ENCODE measurements at regions not wholly inside any gene's neighbourhood (a gene's known extent, or its start where the extent isn't known, plus 50 kb on each side); places are given as distances from the start of the nearest gene placed in this dataset.

DNA sequence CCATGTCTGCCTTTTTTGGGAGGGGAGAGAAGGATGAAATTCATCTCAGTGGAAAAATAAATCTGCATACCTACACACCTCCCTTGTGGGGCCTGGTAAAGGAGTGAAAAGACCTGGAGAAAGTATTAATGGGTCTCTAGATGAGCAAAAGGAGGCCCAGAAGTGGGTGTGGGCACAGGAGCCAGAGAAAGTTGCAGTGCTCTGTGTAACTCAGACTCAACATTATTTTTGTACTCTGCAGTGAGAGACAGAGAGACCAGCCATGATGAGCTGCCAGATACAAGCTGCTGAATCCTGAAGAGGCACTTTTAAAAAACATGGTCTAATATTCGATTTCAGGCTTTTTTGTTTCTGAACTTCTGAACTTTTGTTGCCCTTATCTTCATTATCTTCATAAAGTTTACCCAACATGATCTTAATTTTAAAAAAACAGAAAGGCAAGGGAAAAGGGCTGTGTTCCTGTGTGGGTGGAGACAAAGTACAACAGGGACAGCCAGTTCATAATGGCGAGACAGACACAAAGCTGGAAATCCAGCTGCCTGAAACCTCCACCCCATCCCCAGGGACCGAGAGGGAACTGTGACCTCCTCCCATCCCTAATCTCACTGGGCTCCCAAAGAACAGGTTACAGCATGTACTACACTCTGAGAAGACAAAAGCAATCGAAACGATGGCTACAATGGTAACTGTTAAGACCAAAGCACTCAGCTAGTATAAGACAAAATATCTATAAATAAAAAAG lies 77.2 kb downstream of the KLF12 start:
- TF ChIP-seq REST (IDR thresholded peaks at IDR 0.05; ENCODE audit: insufficient read depth in 1 of 2, low read depth in 2 of 2, low read length in 1 of 2) (no peak), CTCF (IDR thresholded peaks at IDR 0.05) (no peak), SIN3A (IDR thresholded peaks at IDR 0.05; ENCODE audit: borderline replicate concordance, insufficient read depth, low read depth, low read length) (no peak), POLR2AphosphoS5 (IDR thresholded peaks at IDR 0.05; ENCODE audit: low read depth, low read length) (no peak), TCF7L2 (IDR thresholded peaks at IDR 0.05; ENCODE audit: low read depth, low read length) (no peak)
- Histone ChIP-seq H3K36me3 (ENCODE audit: control insufficient read depth, insufficient read depth, low read length) (no peaks in the 10 kb centered on the region), H3K9me3 (ENCODE audit: control insufficient read depth, insufficient read depth, low read depth, low read length) (no peaks in the 10 kb centered on the region), H3K27me3 (ENCODE audit: control insufficient read depth, insufficient read depth, low read length) (no peaks in the 10 kb centered on the region), H3K4me3 (ENCODE audit: low read depth in 2 of 2, low read length in 2 of 2) (no peak overlapping the region), H3K27ac (ENCODE audit: low read length) (no peak overlapping the region), H3K4me1 (ENCODE audit: control insufficient read depth, insufficient read depth, low read length) (no peaks in the 10 kb centered on the region)
- ATAC-seq (no peak), DNase-seq (ENCODE audit: low read depth, low spot score) (no peak)
- ChIA-PET POLR2A (no interaction called here), CTCF (no interaction called here)
- no TSS peak for BruUV-seq (replicated peaks)
- intact Hi-C loops (cut with micrococcal nuclease; ENCODE audit: unreplicated experiment) (no loop called here), in situ Hi-C loops (cut with HindIII; ENCODE audit: low pct_unique_long_range_greater_than_20kb, low sequenced_read_pairs) (no loop called here)

- CTCF ChIA-PET: no interaction called here
- intact Hi-C loops (cut with micrococcal nuclease; ENCODE audit: unreplicated experiment) (no loop called here), in situ Hi-C loops (cut with HindIII; ENCODE audit: low pct_unique_long_range_greater_than_20kb, low sequenced_read_pairs) (no loop called here)
- TF ChIP-seq REST (IDR thresholded peaks at IDR 0.05; ENCODE audit: insufficient read depth in 1 of 2, low read depth in 2 of 2, low read length in 1 of 2): no peak
- no peak for TF ChIP-seq CTCF (IDR thresholded peaks at IDR 0.05)
- TF ChIP-seq SIN3A (IDR thresholded peaks at IDR 0.05; ENCODE audit: borderline replicate concordance, insufficient read depth, low read depth, low read length): no peak
- no peak for TF ChIP-seq POLR2AphosphoS5 (IDR thresholded peaks at IDR 0.05; ENCODE audit: low read depth, low read length)
- no peak for TF ChIP-seq TCF7L2 (IDR thresholded peaks at IDR 0.05; ENCODE audit: low read depth, low read length)
- ATAC-seq (no peak), DNase-seq (ENCODE audit: low read depth, low spot score) (no peak)
- H3K27ac ChIP-seq (ENCODE audit: low read length): no peak overlapping the region
- no peaks in the 10 kb centered on the region for H3K36me3 ChIP-seq (ENCODE audit: control insufficient read depth, insufficient read depth, low read length)
- H3K4me1 ChIP-seq (ENCODE audit: control insufficient read depth, insufficient read depth, low read length): no peaks in the 10 kb centered on the region
- H3K4me3 ChIP-seq (ENCODE audit: low read depth in 2 of 2, low read length in 2 of 2): no peak overlapping the region
- H3K9me3 ChIP-seq (ENCODE audit: control insufficient read depth, insufficient read depth, low read depth, low read length): no peaks in the 10 kb centered on the region
- BruUV-seq (replicated peaks): no TSS peak
- POLR2A ChIA-PET: no interaction called here
- H3K27me3 ChIP-seq (ENCODE audit: control insufficient read depth, insufficient read depth, low read length): no peaks in the 10 kb centered on the region
These were observed 81.7 kb downstream of the KLF12 start for GRCh38 chr13:74052402-74052928.
